Smooth muscle cell (in vitro differentiated cells): ENCODE measurements at regions not wholly inside any gene's neighbourhood (a gene's known extent, or its start where the extent isn't known, plus 50 kb on each side); places are given as distances from the start of the nearest gene placed in this dataset.

Source experiments
- DNase-seq: peaks from one replicate; lab custom pipeline; 2025; ENCODE audit not compliant: unreplicated experiment; lab: John Stamatoyannopoulos, UW
- H2AFZ ChIP-seq: fragments of 200-600 bp; sonication (generic); 2 replicates; pipeline ENCODE4 v1.6.0; 2016; ENCODE audit warnings: antibody characterized with exemption, low read depth, mild to moderate bottlenecking
- H3F3A ChIP-seq: fragments of 200-600 bp; sonication (generic); 2 replicates; pipeline ENCODE4 v1.6.0; 2017; ENCODE audit warnings: antibody characterized with exemption, low read depth
- H3K27ac ChIP-seq: fragments of 200-600 bp; sonication (generic); 2 replicates; pipeline ENCODE4 v1.5.1; 2016; ENCODE audit warnings: low read depth, mild to moderate bottlenecking
- H3K27me3 ChIP-seq: fragments of 200-600 bp; sonication (generic); 2 replicates; pipeline ENCODE4 v1.6.1; 2016; ENCODE audit warnings: low read depth, mild to moderate bottlenecking
- H3K36me3 ChIP-seq: fragments of 200-600 bp; sonication (generic); 2 replicates; pipeline ENCODE4 v1.5.1; 2016; ENCODE audit warnings: low read depth
- H3K4me1 ChIP-seq: fragments of 200-600 bp; sonication (generic); 2 replicates; pipeline ENCODE4 v1.5.1; 2016; ENCODE audit warnings: low read depth
- H3K4me2 ChIP-seq: fragments of 200-600 bp; sonication (generic); 2 replicates; pipeline ENCODE4 v1.6.0; 2016; ENCODE audit warnings: mild to moderate bottlenecking
- H3K4me3 ChIP-seq: fragments of 200-600 bp; sonication (generic); 2 replicates; pipeline ENCODE4 v1.5.1; 2016; ENCODE audit warnings: mild to moderate bottlenecking
- H3K79me2 ChIP-seq: fragments of 200-600 bp; sonication (generic); 2 replicates; pipeline ENCODE4 v1.6.0; 2016; ENCODE audit warnings: low read depth, mild to moderate bottlenecking
- H3K9ac ChIP-seq: fragments of 200-600 bp; sonication (generic); 2 replicates; pipeline ENCODE4 v1.6.0; 2016; ENCODE audit warnings: low read depth
- H3K9me3 ChIP-seq: fragments of 200-600 bp; sonication (generic); replicated peaks from 2 replicates; pipeline ENCODE4 v1.5.1; 2016; ENCODE audit warnings: low read depth
- H4K20me1 ChIP-seq: fragments of 200-600 bp; sonication (generic); 2 replicates; pipeline ENCODE4 v1.6.0; 2016; ENCODE audit warnings: low read depth
- CTCF ChIP-seq: fragments of 200-600 bp; sonication (generic); IDR thresholded peaks from 2 replicates; pipeline ENCODE4 v1.5.1; 2017; ENCODE audit warnings: borderline replicate concordance, mild to moderate bottlenecking, antibody characterized with exemption; ENCODE audit not compliant: insufficient read depth, poor library complexity, severe bottlenecking
- WGBS: methylation state at CpG from one replicate; pipeline ENCODE4 v1.1.7; 2016; ENCODE audit warnings: low lambda C conversion rate; 5-methylcytosine and 5-hydroxymethylcytosine counted together

GRCh38 chr20:6855104-6855503 lies 87.6 kb downstream of the BMP2 start:
- peaks cover 7% of the 10 kb centered on the region for H3K27me3 ChIP-seq
- H4K20me1 ChIP-seq: no peaks in the 10 kb centered on the region
- no peaks in the 10 kb centered on the region for H3K9me3 ChIP-seq
- no peak overlapping the region for H3K9ac ChIP-seq
- DNase-seq: no peak
- no peaks in the 10 kb centered on the region for H3K79me2 ChIP-seq
- no peaks in the 10 kb centered on the region for H3K4me1 ChIP-seq
- no peak overlapping the region for H3K27ac ChIP-seq
- 50% methylated on average over 3 of the region's 3 CpGs for WGBS
- H3F3A ChIP-seq: no peaks in the 10 kb centered on the region
- no peak overlapping the region for H3K4me2 ChIP-seq
- TF ChIP-seq CTCF: no peak
- no peak overlapping the region for H2AFZ ChIP-seq
- H3K4me3 ChIP-seq: no peak overlapping the region
- no peaks in the 10 kb centered on the region for H3K36me3 ChIP-seq

GRCh38 chr20:6855796-6856195 lies 88.3 kb downstream of the BMP2 start:
- H3K9me3 ChIP-seq: no peaks in the 10 kb centered on the region
- no peak overlapping the region for H3K4me3 ChIP-seq
- H3F3A ChIP-seq: no peaks in the 10 kb centered on the region
- no peak overlapping the region for H3K4me2 ChIP-seq
- no peaks in the 10 kb centered on the region for H3K4me1 ChIP-seq
- no peak overlapping the region for H3K9ac ChIP-seq
- no peaks in the 10 kb centered on the region for H3K79me2 ChIP-seq
- TF ChIP-seq CTCF: no peak
- no peak for DNase-seq
- H2AFZ ChIP-seq: no peak overlapping the region
- H3K27me3 ChIP-seq: peaks cover 4% of the 10 kb centered on the region
- H3K27ac ChIP-seq: no peak overlapping the region
- WGBS: 88% methylated on average over 1 of the region's 1 CpG
- no peaks in the 10 kb centered on the region for H3K36me3 ChIP-seq
- H4K20me1 ChIP-seq: no peaks in the 10 kb centered on the region

GRCh38 chr20:6857927-6858326 lies 90.4 kb downstream of the BMP2 start:
- H3F3A ChIP-seq: no peaks in the 10 kb centered on the region
- no peaks in the 10 kb centered on the region for H3K36me3 ChIP-seq
- 93% methylated on average over 5 of the region's 5 CpGs for WGBS
- H3K27me3 ChIP-seq: no peaks in the 10 kb centered on the region
- H3K4me1 ChIP-seq: no peaks in the 10 kb centered on the region
- H3K9me3 ChIP-seq: no peaks in the 10 kb centered on the region
- H2AFZ ChIP-seq: no peak overlapping the region
- no peak for DNase-seq
- H3K4me3 ChIP-seq: no peak overlapping the region
- no peak overlapping the region for H3K27ac ChIP-seq
- no peaks in the 10 kb centered on the region for H3K79me2 ChIP-seq
- H3K4me2 ChIP-seq: no peak overlapping the region
- TF ChIP-seq CTCF: no peak
- H4K20me1 ChIP-seq: no peaks in the 10 kb centered on the region
- H3K9ac ChIP-seq: no peak overlapping the region

- H2AFZ ChIP-seq: peak overlapping the region; percentile 76
- no peak overlapping the region for H3K9ac ChIP-seq
- no peak overlapping the region for H3K27ac ChIP-seq
- no peaks in the 10 kb centered on the region for H3K79me2 ChIP-seq
- H3K9me3 ChIP-seq: no peaks in the 10 kb centered on the region
- H3K4me3 ChIP-seq: no peak overlapping the region
- no peaks in the 10 kb centered on the region for H3F3A ChIP-seq
- no peak for TF ChIP-seq CTCF
- no peaks in the 10 kb centered on the region for H3K4me1 ChIP-seq
- H4K20me1 ChIP-seq: no peaks in the 10 kb centered on the region
- H3K36me3 ChIP-seq: no peaks in the 10 kb centered on the region
- no peaks in the 10 kb centered on the region for H3K27me3 ChIP-seq
- 55% methylated on average over 2 of the region's 2 CpGs for WGBS
- DNase-seq: no peak
- no peak overlapping the region for H3K4me2 ChIP-seq
Measured at GRCh38 chr20:6863355-6863754, 95.9 kb downstream of the BMP2 start.
